GM23338 (cell line): ENCODE measurements at regions not wholly inside any gene's neighbourhood (a gene's known extent, or its start where the extent isn't known, plus 50 kb on each side); places are given as distances from the start of the nearest gene placed in this dataset.
"Not testable (repeated sequence)": the region's sequence is repeated elsewhere in the genome, so short reads cannot be mapped to it uniquely, and the experiment has no call there.

Experiments
- ATAC-seq: fragments of 200-7000 bp; cut with Tn5 transposase; 3 replicates; pipeline ENCODE4 v1.9.1; 2020
- DNase-seq: peaks from one replicate; pipeline ENCODE4 v3.0.0-alpha.2; 2015; ENCODE audit warnings: low spot score
- H2AFZ ChIP-seq: fragments of 200-600 bp; sonication (generic); 2 replicates; pipeline ENCODE4 v1.8.0; 2016; ENCODE audit warnings: antibody characterized with exemption, mild to moderate bottlenecking, moderate library complexity
- H3F3A ChIP-seq: fragments of 200-600 bp; sonication (generic); replicated peaks from 2 replicates; pipeline ENCODE4 v1.8.0; 2017; ENCODE audit warnings: antibody characterized with exemption, mixed run types, low read depth
- H3K27ac ChIP-seq: fragments of 200-600 bp; sonication (generic); 2 replicates; pipeline ENCODE4 v1.6.1; 2016; ENCODE audit warnings: low read depth
- H3K27me3 ChIP-seq: fragments of 200-600 bp; sonication (generic); 2 replicates; pipeline ENCODE4 v1.8.0; 2016; ENCODE audit warnings: mild to moderate bottlenecking, mixed run types, moderate library complexity; ENCODE audit not compliant: insufficient read depth
- H3K36me3 ChIP-seq: fragments of 200-600 bp; sonication (generic); 2 replicates; pipeline ENCODE4 v1.8.0; 2016; ENCODE audit warnings: mild to moderate bottlenecking; ENCODE audit not compliant: insufficient read depth
- H3K4me1 ChIP-seq: fragments of 200-600 bp; sonication (generic); 2 replicates; pipeline ENCODE4 v1.8.0; 2016; ENCODE audit warnings: mild to moderate bottlenecking, moderate library complexity; ENCODE audit not compliant: insufficient read depth
- H3K4me2 ChIP-seq: fragments of 200-600 bp; sonication (generic); 2 replicates; pipeline ENCODE4 v1.7.1; 2017; ENCODE audit warnings: mixed run types
- H3K4me3 ChIP-seq: fragments of 200-600 bp; sonication (generic); 2 replicates; pipeline ENCODE4 v1.6.1; 2016; ENCODE audit warnings: mixed run types
- H3K79me2 ChIP-seq: fragments of 200-600 bp; sonication (generic); replicated peaks from 2 replicates; pipeline ENCODE4 v1.8.0; 2017; ENCODE audit warnings: mild to moderate bottlenecking; ENCODE audit not compliant: insufficient read depth
- H3K9me2 ChIP-seq: fragments of 200-600 bp; sonication (generic); 2 replicates; pipeline ENCODE4 v1.8.0; 2017; ENCODE audit not compliant: insufficient read depth
- H4K20me1 ChIP-seq: fragments of 200-600 bp; sonication (generic); replicated peaks from 2 replicates; pipeline ENCODE4 v1.8.0; 2017; ENCODE audit warnings: mild to moderate bottlenecking; ENCODE audit not compliant: insufficient read depth
- H3K27ac Mint-ChIP-seq: 2 replicates; pipeline ENCODE4 v1.8.0; 2020; ENCODE audit warnings: inconsistent platforms, mild to moderate bottlenecking, moderate library complexity, mixed read lengths
- H3K27me3 Mint-ChIP-seq: 3 replicates; pipeline ENCODE4 v1.8.0; 2022; ENCODE audit warnings: low read depth, mild to moderate bottlenecking, moderate library complexity, mixed read lengths, inconsistent platforms; ENCODE audit not compliant: insufficient read depth, poor library complexity
- H3K36me3 Mint-ChIP-seq: 3 replicates; pipeline ENCODE4 v1.8.0; 2021; ENCODE audit warnings: low read depth, mild to moderate bottlenecking, inconsistent platforms, moderate library complexity, mixed read lengths
- H3K4me1 Mint-ChIP-seq: 3 replicates; pipeline ENCODE4 v1.8.0; 2020; ENCODE audit warnings: mild to moderate bottlenecking, inconsistent platforms, mixed read lengths
- H3K4me3 Mint-ChIP-seq: 3 replicates; pipeline ENCODE4 v1.8.0; 2021; ENCODE audit warnings: moderate library complexity, mild to moderate bottlenecking, inconsistent platforms, mixed read lengths
- H3K9me3 Mint-ChIP-seq: 3 replicates; pipeline ENCODE4 v1.8.0; 2020; ENCODE audit warnings: moderate library complexity, mild to moderate bottlenecking, inconsistent platforms, mixed read lengths

DNA sequence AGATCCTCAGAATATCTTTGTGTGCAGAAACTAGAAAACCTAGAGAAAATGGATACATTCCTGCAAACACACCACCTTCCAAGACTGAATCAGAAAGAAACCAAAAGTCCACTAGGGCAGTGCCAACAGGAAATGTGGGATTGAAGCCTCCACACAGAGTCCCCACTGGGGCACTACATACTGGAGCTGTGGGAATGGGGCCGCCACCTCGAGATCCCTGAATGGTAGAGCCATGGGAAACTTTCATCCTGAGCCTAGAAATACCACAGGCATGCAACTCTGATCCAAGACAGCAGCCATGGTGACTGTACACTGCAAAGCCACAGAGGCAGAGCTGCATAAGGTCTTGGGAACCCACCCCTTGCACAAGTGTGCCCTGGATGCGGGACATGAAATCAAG lies 4465.5 kb upstream of the OR11H1 start:
- Mint-ChIP-seq H3K27me3 (peaks cover 22% of the 10 kb centered on the region), H3K9me3 (peaks cover 96% of the 10 kb centered on the region), H3K36me3 (peaks cover 73% of the 10 kb centered on the region)
- not testable (repeated sequence) for H3F3A ChIP-seq, H3K9me2 ChIP-seq, H3K27ac ChIP-seq, H3K4me1 ChIP-seq, H4K20me1 ChIP-seq, H3K4me1 Mint-ChIP-seq, DNase-seq, H3K4me2 ChIP-seq, H3K4me3 ChIP-seq, H3K27ac Mint-ChIP-seq, H3K79me2 ChIP-seq, H3K36me3 ChIP-seq, H2AFZ ChIP-seq, H3K4me3 Mint-ChIP-seq, ATAC-seq, H3K27me3 ChIP-seq

DNA sequence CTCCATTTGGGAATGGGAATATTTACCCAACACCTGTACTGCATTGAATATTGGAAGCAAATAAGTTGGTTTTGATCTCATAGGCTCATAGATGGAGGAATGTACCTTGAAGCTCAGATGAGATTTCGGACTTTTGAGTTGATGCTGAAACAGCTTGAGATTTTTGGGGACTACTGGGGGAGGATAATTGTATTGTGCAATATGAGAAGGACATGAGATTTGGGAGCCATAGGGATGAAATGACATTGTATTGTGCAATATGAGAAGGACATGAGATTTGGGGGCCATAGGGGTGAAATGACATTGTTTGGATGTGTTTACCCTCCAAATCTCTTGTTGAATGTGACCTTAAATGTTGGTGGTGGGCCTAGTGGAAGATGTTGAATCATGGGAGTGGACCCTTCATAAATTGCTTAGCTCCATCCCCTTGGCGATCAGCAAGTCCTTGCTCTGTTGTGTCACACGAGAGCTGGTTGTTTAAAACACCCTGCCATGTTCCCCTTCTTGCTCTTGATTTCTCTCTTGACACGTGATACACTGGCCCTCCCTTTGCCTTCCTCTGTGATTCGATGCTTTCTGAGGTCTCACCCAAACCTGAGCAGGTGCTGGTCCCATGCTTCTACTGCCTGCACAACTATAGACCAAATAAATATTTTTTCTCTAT lies 4464.8 kb upstream of the OR11H1 start:
- H2AFZ ChIP-seq, H3F3A ChIP-seq, H3K4me3 Mint-ChIP-seq, H3K27me3 ChIP-seq, H4K20me1 ChIP-seq, ATAC-seq, H3K36me3 ChIP-seq, H3K4me1 ChIP-seq, DNase-seq, H3K4me2 ChIP-seq, H3K79me2 ChIP-seq, H3K4me3 ChIP-seq, H3K9me2 ChIP-seq, H3K27ac ChIP-seq, H3K4me1 Mint-ChIP-seq, H3K27ac Mint-ChIP-seq: not testable (repeated sequence)
- peaks cover 96% of the 10 kb centered on the region for H3K9me3 Mint-ChIP-seq
- H3K36me3 Mint-ChIP-seq = peaks cover 76% of the 10 kb centered on the region
- H3K27me3 Mint-ChIP-seq = peaks cover 26% of the 10 kb centered on the region

DNA sequence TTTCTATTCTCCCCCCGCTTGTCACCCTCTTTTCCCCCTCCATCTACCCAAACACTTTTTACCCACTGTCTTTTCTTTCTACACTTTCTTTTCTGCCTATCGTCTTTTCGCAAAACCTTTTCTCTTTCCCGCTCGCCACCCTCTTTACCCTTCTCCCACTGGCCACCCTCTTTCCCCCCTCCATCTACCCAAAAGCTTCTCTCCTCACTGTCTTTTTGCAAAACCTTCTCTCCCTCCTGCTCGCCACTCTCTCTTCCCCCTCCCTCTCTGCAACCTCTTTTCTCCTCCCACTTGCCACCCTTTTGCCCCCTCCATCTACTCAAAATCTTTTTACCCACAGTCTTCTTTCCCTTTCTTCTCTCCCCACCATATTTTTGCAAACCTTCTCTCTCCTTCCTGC lies 4462.8 kb upstream of the OR11H1 start:
- not testable (repeated sequence) for H3K4me3 Mint-ChIP-seq, H3K36me3 ChIP-seq, H3K9me2 ChIP-seq, H3K27me3 ChIP-seq, ATAC-seq, DNase-seq, H4K20me1 ChIP-seq, H3K4me1 ChIP-seq, H2AFZ ChIP-seq, H3K27ac Mint-ChIP-seq, H3K4me2 ChIP-seq, H3K4me1 Mint-ChIP-seq, H3K4me3 ChIP-seq, H3K79me2 ChIP-seq, H3F3A ChIP-seq, H3K27ac ChIP-seq
- peaks cover 85% of the 10 kb centered on the region for H3K9me3 Mint-ChIP-seq
- peaks cover 71% of the 10 kb centered on the region for H3K36me3 Mint-ChIP-seq
- peaks cover 26% of the 10 kb centered on the region for H3K27me3 Mint-ChIP-seq

DNA sequence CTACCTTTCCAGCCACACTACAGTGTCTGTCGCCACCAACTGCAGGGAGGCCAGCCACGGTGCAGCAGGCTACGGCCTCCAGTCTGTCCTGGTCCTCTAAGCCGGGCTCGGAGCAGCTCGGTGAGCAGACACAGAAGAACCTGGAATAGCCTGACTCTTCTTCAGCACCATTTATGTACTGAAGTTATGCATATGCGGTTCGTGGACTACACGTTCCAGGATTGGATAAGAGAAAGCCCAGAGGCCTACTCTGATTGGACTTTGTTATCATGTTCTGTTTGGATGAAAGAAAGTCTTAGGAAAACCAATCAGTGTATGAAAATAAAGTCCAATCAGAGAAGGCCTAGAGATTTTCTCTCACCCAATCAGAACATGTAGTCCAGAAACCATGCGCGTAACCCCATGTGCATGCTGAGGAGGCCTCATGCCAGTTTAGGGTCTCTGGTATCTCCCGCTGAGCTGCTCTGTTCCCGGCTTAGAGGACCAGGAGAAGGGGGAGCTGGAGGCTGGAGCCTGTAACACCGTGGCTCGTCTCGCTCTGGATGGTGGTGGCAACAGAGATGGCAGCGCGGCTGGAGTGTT lies 4462.0 kb upstream of the OR11H1 start:
- not testable (repeated sequence) for H3K4me1 Mint-ChIP-seq, H3K4me3 ChIP-seq, ATAC-seq, H3K4me2 ChIP-seq, DNase-seq, H3K27ac Mint-ChIP-seq, H3K79me2 ChIP-seq, H3K27me3 ChIP-seq, H3K4me3 Mint-ChIP-seq, H3F3A ChIP-seq, H4K20me1 ChIP-seq, H3K4me1 ChIP-seq, H3K9me2 ChIP-seq, H3K27ac ChIP-seq, H3K36me3 ChIP-seq, H2AFZ ChIP-seq
- Mint-ChIP-seq H3K36me3 (peaks cover 67% of the 10 kb centered on the region), H3K27me3 (peaks cover 26% of the 10 kb centered on the region), H3K9me3 (peaks cover 77% of the 10 kb centered on the region)
